Thyroid gland (tissue), 4 donors: ENCODE measurements at regions not wholly inside any gene's neighbourhood (a gene's known extent, or its start where the extent isn't known, plus 50 kb on each side); places are given as distances from the start of the nearest gene placed in this dataset.

Experiments used
- DNase-seq, 2 donors: peaks; one replicate each; pipeline ENCODE4 v3.0.0-alpha.2; 2019
- H3K27ac ChIP-seq, 3 donors: fragments of 200-600 bp; sonication (generic); 1 replicate in 2 of 3; 2 replicates in 1 of 3; pipeline ENCODE4 v1.5.1; 2016 to 2019; ENCODE audit warnings: mild to moderate bottlenecking in 1 of 3, moderate library complexity in 1 of 3
- H3K27me3 ChIP-seq: fragments of 200-600 bp; sonication (generic); one replicate; pipeline ENCODE4 v1.5.1; 2019
- H3K36me3 ChIP-seq, 2 donors: fragments of 200-600 bp; sonication (generic); one replicate each; pipeline ENCODE4 v1.5.1; 2016 to 2019
- H3K4me1 ChIP-seq, 2 donors: fragments of 200-600 bp; sonication (generic); one replicate each; pipeline ENCODE4 v1.5.1; 2017 to 2019
- H3K4me3 ChIP-seq, 3 donors: fragments of 200-600 bp; sonication (generic); replicated peaks in 1 of 3; 1 replicate in 2 of 3; 2 replicates in 1 of 3; pipeline ENCODE4 v1.5.1; 2016; ENCODE audit warnings: mild to moderate bottlenecking in 1 of 3
- H3K9me3 ChIP-seq: fragments of 200-600 bp; sonication (generic); one replicate; pipeline ENCODE4 v1.5.1; 2017
- POLR2A ChIP-seq, 2 donors: fragments of 450-650 bp; IDR thresholded peaks; one replicate each; pipeline ENCODE4 v1.6.1; 2017; ENCODE audit warnings: antibody characterized with exemption in 2 of 2, mild to moderate bottlenecking in 2 of 2, moderate library complexity in 1 of 2
- WGBS, 2 donors: methylation state at CpG; one replicate each; pipeline ENCODE4 v1.1.5; 2017; 5-methylcytosine and 5-hydroxymethylcytosine counted together
- intact Hi-C: fragments of 100-400 bp; cut with DNase I; formaldehyde crosslinking; loops from one replicate; pipeline ENCODE4 v1.15.1; 2023
- TF ChIP-seq, protein P1 (sequence below), 6 experiments: fragments of 200-600 bp in 3 of 6; fragments of 450-650 bp in 3 of 6; sonication (generic) in 3 of 6; IDR thresholded peaks; one replicate each; pipeline ENCODE4 v1.5.1; 2016 to 2019; ENCODE audit warnings: antibody characterized with exemption in 6 of 6, mild to moderate bottlenecking in 2 of 6, inconsistent platforms in 1 of 6, moderate library complexity in 1 of 6

DNA sequence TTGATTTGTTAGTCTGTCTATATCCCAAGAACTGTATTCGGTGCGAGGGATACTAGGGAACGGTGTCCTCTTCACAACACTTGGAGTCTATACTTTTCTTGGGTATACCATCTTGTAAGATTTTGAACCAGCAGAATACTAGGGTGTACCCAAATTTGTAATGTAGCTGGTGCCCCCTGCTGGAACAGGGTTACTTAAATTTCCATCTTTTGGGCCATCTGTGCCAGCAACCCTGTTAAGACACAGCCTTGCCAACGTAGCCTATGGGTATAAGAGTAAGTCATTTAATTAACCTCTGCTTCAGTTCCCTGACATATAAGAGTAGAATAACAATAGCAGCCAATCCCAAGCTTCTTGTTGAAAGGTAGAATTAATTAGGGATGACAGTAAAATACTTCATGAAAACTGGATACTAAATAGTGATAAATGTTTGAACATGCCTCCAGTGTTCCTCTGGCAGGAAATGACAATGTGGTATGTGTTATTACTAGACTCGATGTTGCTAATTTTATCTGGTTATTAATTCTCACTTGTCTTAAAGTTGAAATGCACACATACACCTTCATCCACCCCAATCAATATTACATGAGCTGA, 607.6 kb downstream of the FGF9 start:
- H3K27me3 ChIP-seq: no peaks in the 10 kb centered on the region
- no peak overlapping the region for H3K4me3 ChIP-seq
- peak; percentile 15 to 19 for DNase-seq
- H3K27ac ChIP-seq: no peak overlapping the region
- WGBS, 2 donors: 57 to 64% methylated on average over 5 of the region's 5 CpGs
- TF ChIP-seq, protein P1, sequence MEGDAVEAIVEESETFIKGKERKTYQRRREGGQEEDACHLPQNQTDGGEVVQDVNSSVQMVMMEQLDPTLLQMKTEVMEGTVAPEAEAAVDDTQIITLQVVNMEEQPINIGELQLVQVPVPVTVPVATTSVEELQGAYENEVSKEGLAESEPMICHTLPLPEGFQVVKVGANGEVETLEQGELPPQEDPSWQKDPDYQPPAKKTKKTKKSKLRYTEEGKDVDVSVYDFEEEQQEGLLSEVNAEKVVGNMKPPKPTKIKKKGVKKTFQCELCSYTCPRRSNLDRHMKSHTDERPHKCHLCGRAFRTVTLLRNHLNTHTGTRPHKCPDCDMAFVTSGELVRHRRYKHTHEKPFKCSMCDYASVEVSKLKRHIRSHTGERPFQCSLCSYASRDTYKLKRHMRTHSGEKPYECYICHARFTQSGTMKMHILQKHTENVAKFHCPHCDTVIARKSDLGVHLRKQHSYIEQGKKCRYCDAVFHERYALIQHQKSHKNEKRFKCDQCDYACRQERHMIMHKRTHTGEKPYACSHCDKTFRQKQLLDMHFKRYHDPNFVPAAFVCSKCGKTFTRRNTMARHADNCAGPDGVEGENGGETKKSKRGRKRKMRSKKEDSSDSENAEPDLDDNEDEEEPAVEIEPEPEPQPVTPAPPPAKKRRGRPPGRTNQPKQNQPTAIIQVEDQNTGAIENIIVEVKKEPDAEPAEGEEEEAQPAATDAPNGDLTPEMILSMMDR (IDR thresholded peaks at IDR 0.05): peak in 2 of 6 experiments; percentile 14 to 16
- no peak for TF ChIP-seq POLR2A (IDR thresholded peaks at IDR 0.05)
- intact Hi-C loops: no loop called here
- no peaks in the 10 kb centered on the region for H3K4me1 ChIP-seq
- no peaks in the 10 kb centered on the region for H3K36me3 ChIP-seq
- no peaks in the 10 kb centered on the region for H3K9me3 ChIP-seq

DNA sequence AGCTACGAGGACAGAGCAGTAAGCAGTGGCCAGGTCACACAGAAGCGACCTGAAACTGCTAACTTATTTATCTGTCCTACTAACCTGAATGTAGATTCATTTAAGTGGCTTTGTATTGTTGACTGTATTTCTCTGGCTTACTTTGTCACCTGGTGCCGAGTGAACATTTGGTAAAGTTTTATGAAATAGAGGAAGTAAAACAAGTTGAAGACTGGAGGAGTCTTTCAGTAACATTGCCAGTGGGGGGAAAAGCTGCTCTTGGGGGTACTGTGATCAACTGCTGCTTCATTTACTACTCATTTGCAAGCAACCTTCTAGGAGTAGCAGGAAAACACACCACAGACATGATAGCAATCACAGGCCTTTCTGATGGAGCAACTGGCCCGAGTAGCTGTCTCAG, 615.0 kb downstream of the FGF9 start:
- intact Hi-C loops: no loop called here
- no peaks in the 10 kb centered on the region for H3K9me3 ChIP-seq
- no peaks in the 10 kb centered on the region for H3K36me3 ChIP-seq
- TF ChIP-seq, protein P1 (IDR thresholded peaks at IDR 0.05): no peak
- no peak for TF ChIP-seq POLR2A (IDR thresholded peaks at IDR 0.05)
- no peak overlapping the region for H3K4me3 ChIP-seq
- DNase-seq: no peak
- no peaks in the 10 kb centered on the region for H3K27me3 ChIP-seq
- no peak overlapping the region for H3K27ac ChIP-seq
- H3K4me1 ChIP-seq: no peaks in the 10 kb centered on the region
- 88 to 89% methylated on average over 4 of the region's 4 CpGs for WGBS, 2 donors

DNA sequence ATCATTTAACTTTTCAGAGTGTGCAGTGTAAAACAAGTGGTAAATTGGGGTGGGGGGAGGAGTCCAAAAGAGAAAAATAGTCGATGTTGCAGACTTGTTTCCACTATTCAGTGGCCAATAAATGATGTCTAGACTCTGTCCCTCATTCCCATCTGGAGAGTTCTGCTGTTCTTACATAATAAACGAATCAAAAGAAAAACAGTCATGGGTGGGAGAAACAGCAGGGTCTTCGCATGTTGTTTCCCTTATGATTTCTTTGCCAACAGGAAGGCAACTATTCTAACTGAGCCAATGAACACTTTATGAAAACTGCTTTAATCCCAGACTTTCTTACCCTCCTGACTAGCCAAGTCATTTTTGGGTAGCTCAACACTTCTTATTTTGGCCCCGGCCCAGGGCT, 615.5 kb downstream of the FGF9 start:
- Histone ChIP-seq H3K27me3 (no peaks in the 10 kb centered on the region), H3K4me1 (no peaks in the 10 kb centered on the region), H3K4me3 (no peak overlapping the region), H3K9me3 (no peaks in the 10 kb centered on the region), H3K27ac (no peak overlapping the region), H3K36me3 (no peaks in the 10 kb centered on the region)
- WGBS, 2 donors: 68 to 79% methylated on average over 4 of the region's 4 CpGs
- TF ChIP-seq, protein P1 (IDR thresholded peaks at IDR 0.05): no peak
- no peak for TF ChIP-seq POLR2A (IDR thresholded peaks at IDR 0.05)
- DNase-seq: no peak
- intact Hi-C loops: no loop called here

DNA sequence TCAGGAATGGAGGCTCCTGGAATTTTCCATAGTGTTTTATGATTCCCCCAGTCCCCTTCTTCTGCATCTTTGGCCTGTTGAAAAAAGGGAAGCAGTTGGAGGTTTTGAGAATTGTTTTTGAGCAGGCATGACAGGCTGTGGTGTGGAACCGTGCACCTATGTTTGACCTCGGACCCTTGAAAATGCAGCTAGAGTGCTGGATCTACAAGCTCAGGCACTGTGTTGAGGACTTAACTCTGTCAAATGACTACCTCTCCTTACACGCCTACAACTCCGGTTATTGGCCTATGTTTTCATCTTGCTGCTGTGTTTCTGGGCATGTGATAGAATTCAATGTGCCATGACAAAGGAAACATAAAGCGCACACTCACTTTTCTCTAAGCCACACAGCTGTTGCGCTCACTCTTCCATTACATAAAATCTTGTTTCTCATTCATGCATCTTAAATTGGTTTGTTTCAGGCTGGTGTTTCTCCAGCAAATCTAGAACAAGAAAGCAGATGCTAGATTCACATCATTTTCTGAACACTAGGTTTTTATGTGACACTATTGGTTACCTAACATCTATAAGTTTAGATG, 616.6 kb downstream of the FGF9 start:
- H3K27me3 ChIP-seq: no peaks in the 10 kb centered on the region
- no peak overlapping the region for H3K4me3 ChIP-seq
- TF ChIP-seq, protein P1 (IDR thresholded peaks at IDR 0.05): no peak
- no peak for TF ChIP-seq POLR2A (IDR thresholded peaks at IDR 0.05)
- no peaks in the 10 kb centered on the region for H3K9me3 ChIP-seq
- H3K27ac ChIP-seq: no peak overlapping the region
- DNase-seq: no peak
- no peaks in the 10 kb centered on the region for H3K36me3 ChIP-seq
- intact Hi-C loops: no loop called here
- WGBS, 2 donors: 57 to 60% methylated on average over 6 of the region's 6 CpGs
- no peaks in the 10 kb centered on the region for H3K4me1 ChIP-seq

DNA sequence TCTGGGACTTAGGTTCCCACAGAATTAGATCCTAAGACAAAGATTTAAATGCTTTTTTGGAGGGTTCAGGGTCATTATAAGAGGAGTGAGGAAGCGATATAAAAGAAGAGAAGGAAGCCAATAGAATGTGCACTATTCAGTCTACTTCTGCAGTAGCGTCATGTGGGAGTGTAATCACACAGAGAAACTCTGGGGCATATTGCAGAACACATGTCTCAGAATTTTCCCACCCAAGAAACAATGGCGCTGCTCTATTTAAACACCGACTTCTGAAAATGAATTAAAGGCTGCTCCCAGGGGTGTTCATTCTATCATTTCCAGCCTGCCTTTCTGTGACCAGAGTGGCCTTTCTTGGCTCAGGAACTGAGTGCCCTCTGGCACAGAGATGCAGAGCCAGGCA, 617.6 kb downstream of the FGF9 start:
- Histone ChIP-seq H3K9me3 (no peaks in the 10 kb centered on the region), H3K4me3 (no peak overlapping the region), H3K4me1 (no peaks in the 10 kb centered on the region), H3K36me3 (no peaks in the 10 kb centered on the region), H3K27me3 (no peaks in the 10 kb centered on the region), H3K27ac (no peak overlapping the region)
- no peak for DNase-seq
- 70 to 84% methylated on average over 4 of the region's 4 CpGs for WGBS, 2 donors
- intact Hi-C loops: no loop called here
- TF ChIP-seq POLR2A (IDR thresholded peaks at IDR 0.05): no peak
- TF ChIP-seq, protein P1 (IDR thresholded peaks at IDR 0.05): no peak
